Erythroblast (primary cell): ENCODE measurements at regions not wholly inside any gene's neighbourhood (a gene's known extent, or its start where the extent isn't known, plus 50 kb on each side); places are given as distances from the start of the nearest gene placed in this dataset.

Experiments used
- GATA1 ChIP-seq: IDR thresholded peaks from 2 replicates; pipeline ENCODE4 v1.6.1; 2011; ENCODE audit warnings: low read depth, mild to moderate bottlenecking, control low read depth, low read length, moderate library complexity
- POLR2A ChIP-seq: IDR thresholded peaks from 2 replicates; pipeline ENCODE4 v1.6.1; 2011; ENCODE audit warnings: mild to moderate bottlenecking, low read length

DNA sequence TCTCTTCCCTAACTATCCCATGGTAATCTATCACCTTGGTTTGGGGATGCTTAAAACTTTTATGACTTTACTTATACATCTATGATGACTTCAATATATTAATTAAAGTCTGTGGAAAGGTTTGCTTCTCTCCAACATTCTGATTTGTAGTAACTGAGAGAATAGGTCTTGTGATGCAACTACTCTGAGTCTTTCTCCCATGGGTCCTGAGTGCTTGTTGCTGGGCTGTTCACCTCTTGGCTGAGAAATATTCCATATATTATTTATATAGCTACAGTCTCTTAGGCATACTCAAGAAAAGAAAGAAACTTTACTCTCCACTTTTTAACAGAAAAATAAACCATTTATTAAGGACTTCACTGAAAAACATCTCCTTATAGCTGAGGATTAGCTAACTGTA is 119.3 kb upstream of the PLPPR5 start:
- no peak for TF ChIP-seq POLR2A
- TF ChIP-seq GATA1, result no peak
